SJSA1 (cell line): ENCODE measurements at regions not wholly inside any gene's neighbourhood (a gene's known extent, or its start where the extent isn't known, plus 50 kb on each side); places are given as distances from the start of the nearest gene placed in this dataset.

Experiments
- DNase-seq, 2 experiments: peaks; one replicate each; pipeline ENCODE4 v3.0.0-alpha.2; 2015 to 2020; ENCODE audit warnings: low spot score in 2 of 2, low read depth in 1 of 2
- H3K27ac ChIP-seq: fragments of 250-450 bp; sonication (Bioruptor Pico); 2 replicates; pipeline ENCODE4 v1.5.1; 2020; ENCODE audit warnings: mild to moderate bottlenecking, moderate library complexity
- H3K27me3 ChIP-seq: fragments of 250-450 bp; sonication (Bioruptor Pico); replicated peaks from 2 replicates; pipeline ENCODE4 v1.5.1; 2020; ENCODE audit warnings: mild to moderate bottlenecking, moderate library complexity
- H3K36me3 ChIP-seq: fragments of 250-450 bp; sonication (Bioruptor Pico); 2 replicates; pipeline ENCODE4 v1.5.1; 2020; ENCODE audit warnings: mild to moderate bottlenecking
- H3K4me1 ChIP-seq: fragments of 250-450 bp; sonication (Bioruptor Pico); replicated peaks from 2 replicates; pipeline ENCODE4 v1.6.1; 2021; ENCODE audit warnings: mild to moderate bottlenecking
- H3K4me3 ChIP-seq: fragments of 250-450 bp; sonication (Bioruptor Pico); 2 replicates; pipeline ENCODE4 v1.5.1; 2020; ENCODE audit warnings: mild to moderate bottlenecking
- H3K9me3 ChIP-seq: fragments of 250-450 bp; sonication (Bioruptor Pico); replicated peaks from 2 replicates; pipeline ENCODE4 v1.5.1; 2020; ENCODE audit warnings: mild to moderate bottlenecking

- DNase-seq, result no peak
- no peak overlapping the region for H3K27ac ChIP-seq
- H3K36me3 ChIP-seq, result no peaks in the 10 kb centered on the region
- no peak overlapping the region for H3K4me3 ChIP-seq
- H3K9me3 ChIP-seq, result no peaks in the 10 kb centered on the region; the same call in 1 of the 2 replicates
- H3K4me1 ChIP-seq, result no peaks in the 10 kb centered on the region
- no peaks in the 10 kb centered on the region for H3K27me3 ChIP-seq
Measured at GRCh38 chr6:142500250-142500786, 198.5 kb downstream of the ADGRG6 start.

GRCh38 chr6:142501795-142502194 lies 200.0 kb downstream of the ADGRG6 start:
- no peaks in the 10 kb centered on the region for H3K27me3 ChIP-seq
- no peaks in the 10 kb centered on the region for H3K4me1 ChIP-seq
- no peaks in the 10 kb centered on the region; the same call in 1 of the 2 replicates for H3K9me3 ChIP-seq
- H3K4me3 ChIP-seq, result no peak overlapping the region
- no peak for DNase-seq
- no peaks in the 10 kb centered on the region for H3K36me3 ChIP-seq
- H3K27ac ChIP-seq, result no peak overlapping the region

- Histone ChIP-seq H3K36me3 (no peaks in the 10 kb centered on the region), H3K27me3 (no peaks in the 10 kb centered on the region), H3K27ac (no peak overlapping the region), H3K9me3 (no peaks in the 10 kb centered on the region; the same call in 1 of the 2 replicates), H3K4me3 (no peak overlapping the region), H3K4me1 (no peaks in the 10 kb centered on the region)
- DNase-seq, result no peak
Measured at GRCh38 chr6:142507065-142507464, 205.3 kb downstream of the ADGRG6 start.

GRCh38 chr6:142510211-142510610 lies 208.4 kb downstream of the ADGRG6 start:
- DNase-seq, result no peak
- Histone ChIP-seq H3K36me3 (no peaks in the 10 kb centered on the region), H3K4me3 (no peak overlapping the region), H3K27me3 (no peaks in the 10 kb centered on the region), H3K4me1 (no peaks in the 10 kb centered on the region), H3K27ac (no peak overlapping the region), H3K9me3 (no peaks in the 10 kb centered on the region)

- Histone ChIP-seq H3K4me1 (no peaks in the 10 kb centered on the region), H3K27ac (no peak overlapping the region), H3K4me3 (no peak overlapping the region), H3K36me3 (no peaks in the 10 kb centered on the region), H3K9me3 (no peaks in the 10 kb centered on the region), H3K27me3 (no peaks in the 10 kb centered on the region)
- no peak for DNase-seq
Measured at GRCh38 chr6:142518126-142518525, 216.3 kb downstream of the ADGRG6 start.

GRCh38 chr6:142518761-142519160 lies 217.0 kb downstream of the ADGRG6 start:
- Histone ChIP-seq H3K27me3 (no peaks in the 10 kb centered on the region), H3K4me1 (no peaks in the 10 kb centered on the region), H3K27ac (no peak overlapping the region), H3K36me3 (no peaks in the 10 kb centered on the region), H3K4me3 (no peak overlapping the region), H3K9me3 (no peaks in the 10 kb centered on the region)
- no peak for DNase-seq

GRCh38 chr6:142521791-142522190 lies 220.0 kb downstream of the ADGRG6 start:
- no peaks in the 10 kb centered on the region for H3K27me3 ChIP-seq
- no peak for DNase-seq
- no peaks in the 10 kb centered on the region for H3K36me3 ChIP-seq
- no peaks in the 10 kb centered on the region for H3K9me3 ChIP-seq
- no peak overlapping the region for H3K27ac ChIP-seq
- no peak overlapping the region for H3K4me3 ChIP-seq
- H3K4me1 ChIP-seq, result no peaks in the 10 kb centered on the region

- no peak for DNase-seq
- Histone ChIP-seq H3K4me1 (no peaks in the 10 kb centered on the region), H3K4me3 (no peak overlapping the region), H3K27me3 (no peaks in the 10 kb centered on the region), H3K36me3 (no peaks in the 10 kb centered on the region), H3K27ac (no peak overlapping the region), H3K9me3 (no peaks in the 10 kb centered on the region)
Measured at GRCh38 chr6:142523515-142524375, 221.9 kb downstream of the ADGRG6 start.

- no peak overlapping the region for H3K4me3 ChIP-seq
- H3K36me3 ChIP-seq, result no peaks in the 10 kb centered on the region
- peaks cover 6% of the 10 kb centered on the region; the same call in 1 of the 2 replicates for H3K9me3 ChIP-seq
- no peaks in the 10 kb centered on the region for H3K4me1 ChIP-seq
- no peaks in the 10 kb centered on the region for H3K27me3 ChIP-seq
- H3K27ac ChIP-seq, result no peak overlapping the region
- no peak for DNase-seq
Measured at GRCh38 chr6:142530566-142530965, 228.8 kb downstream of the ADGRG6 start.

- H3K9me3 ChIP-seq, result peaks cover 6% of the 10 kb centered on the region; the same call in 1 of the 2 replicates
Measured at GRCh38 chr6:142531727-142532126, 229.9 kb downstream of the ADGRG6 start.

GRCh38 chr6:142534076-142534475 lies 232.3 kb downstream of the ADGRG6 start:
- H3K27ac ChIP-seq, result no peak overlapping the region
- no peak overlapping the region for H3K4me3 ChIP-seq
- H3K27me3 ChIP-seq, result no peaks in the 10 kb centered on the region
- H3K4me1 ChIP-seq, result no peaks in the 10 kb centered on the region
- no peaks in the 10 kb centered on the region for H3K36me3 ChIP-seq
- peaks cover 6% of the 10 kb centered on the region; the same call in 1 of the 2 replicates for H3K9me3 ChIP-seq
- no peak for DNase-seq

More at GRCh38 chr6:142531727-142532126, 229.9 kb downstream of the ADGRG6 start:
- Histone ChIP-seq H3K27ac (no peak overlapping the region), H3K4me3 (no peak overlapping the region), H3K27me3 (no peaks in the 10 kb centered on the region), H3K4me1 (no peaks in the 10 kb centered on the region), H3K36me3 (no peaks in the 10 kb centered on the region)
- DNase-seq, result no peak

GRCh38 chr6:142534484-142534883 lies 232.7 kb downstream of the ADGRG6 start:
- no peak for DNase-seq
- H3K27me3 ChIP-seq, result no peaks in the 10 kb centered on the region
- no peaks in the 10 kb centered on the region for H3K36me3 ChIP-seq
- peaks cover 6% of the 10 kb centered on the region; the same call in 1 of the 2 replicates for H3K9me3 ChIP-seq
- H3K4me3 ChIP-seq, result no peak overlapping the region
- H3K4me1 ChIP-seq, result no peaks in the 10 kb centered on the region
- H3K27ac ChIP-seq, result no peak overlapping the region

- peaks cover 6% of the 10 kb centered on the region for H3K9me3 ChIP-seq
- H3K4me3 ChIP-seq, result no peak overlapping the region
- H3K27ac ChIP-seq, result no peak overlapping the region
- DNase-seq, result no peak
- no peaks in the 10 kb centered on the region for H3K4me1 ChIP-seq
- H3K27me3 ChIP-seq, result no peaks in the 10 kb centered on the region
- H3K36me3 ChIP-seq, result no peaks in the 10 kb centered on the region
Measured at GRCh38 chr6:142537612-142538478, 236.0 kb downstream of the ADGRG6 start.
